Choroid plexus epithelial cell (primary cell): ENCODE measurements at regions not wholly inside any gene's neighbourhood (a gene's known extent, or its start where the extent isn't known, plus 50 kb on each side); places are given as distances from the start of the nearest gene placed in this dataset.

Source experiments
- DNase-seq: peaks from one replicate; pipeline ENCODE4 v3.0.0-alpha.2; 2010; ENCODE audit warnings: low read depth
- H3K4me3 ChIP-seq: 2 replicates; pipeline ENCODE4 v1.5.1; 2011; ENCODE audit warnings: low read depth, mild to moderate bottlenecking, control low read depth, low read length, moderate library complexity
- TF ChIP-seq, protein P1 (sequence below): conservative IDR thresholded peaks from 2 replicates; pipeline ENCODE4 v1.5.1; 2011; ENCODE audit warnings: low read depth, mild to moderate bottlenecking, control low read depth, inconsistent platforms, low read length, moderate library complexity

- no peak overlapping the region for H3K4me3 ChIP-seq
- no peak for DNase-seq
- TF ChIP-seq, protein P1, sequence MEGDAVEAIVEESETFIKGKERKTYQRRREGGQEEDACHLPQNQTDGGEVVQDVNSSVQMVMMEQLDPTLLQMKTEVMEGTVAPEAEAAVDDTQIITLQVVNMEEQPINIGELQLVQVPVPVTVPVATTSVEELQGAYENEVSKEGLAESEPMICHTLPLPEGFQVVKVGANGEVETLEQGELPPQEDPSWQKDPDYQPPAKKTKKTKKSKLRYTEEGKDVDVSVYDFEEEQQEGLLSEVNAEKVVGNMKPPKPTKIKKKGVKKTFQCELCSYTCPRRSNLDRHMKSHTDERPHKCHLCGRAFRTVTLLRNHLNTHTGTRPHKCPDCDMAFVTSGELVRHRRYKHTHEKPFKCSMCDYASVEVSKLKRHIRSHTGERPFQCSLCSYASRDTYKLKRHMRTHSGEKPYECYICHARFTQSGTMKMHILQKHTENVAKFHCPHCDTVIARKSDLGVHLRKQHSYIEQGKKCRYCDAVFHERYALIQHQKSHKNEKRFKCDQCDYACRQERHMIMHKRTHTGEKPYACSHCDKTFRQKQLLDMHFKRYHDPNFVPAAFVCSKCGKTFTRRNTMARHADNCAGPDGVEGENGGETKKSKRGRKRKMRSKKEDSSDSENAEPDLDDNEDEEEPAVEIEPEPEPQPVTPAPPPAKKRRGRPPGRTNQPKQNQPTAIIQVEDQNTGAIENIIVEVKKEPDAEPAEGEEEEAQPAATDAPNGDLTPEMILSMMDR = no peak
These were observed 63.6 kb upstream of the GNG12 start for GRCh38 chr1:67896826-67897225.

DNA sequence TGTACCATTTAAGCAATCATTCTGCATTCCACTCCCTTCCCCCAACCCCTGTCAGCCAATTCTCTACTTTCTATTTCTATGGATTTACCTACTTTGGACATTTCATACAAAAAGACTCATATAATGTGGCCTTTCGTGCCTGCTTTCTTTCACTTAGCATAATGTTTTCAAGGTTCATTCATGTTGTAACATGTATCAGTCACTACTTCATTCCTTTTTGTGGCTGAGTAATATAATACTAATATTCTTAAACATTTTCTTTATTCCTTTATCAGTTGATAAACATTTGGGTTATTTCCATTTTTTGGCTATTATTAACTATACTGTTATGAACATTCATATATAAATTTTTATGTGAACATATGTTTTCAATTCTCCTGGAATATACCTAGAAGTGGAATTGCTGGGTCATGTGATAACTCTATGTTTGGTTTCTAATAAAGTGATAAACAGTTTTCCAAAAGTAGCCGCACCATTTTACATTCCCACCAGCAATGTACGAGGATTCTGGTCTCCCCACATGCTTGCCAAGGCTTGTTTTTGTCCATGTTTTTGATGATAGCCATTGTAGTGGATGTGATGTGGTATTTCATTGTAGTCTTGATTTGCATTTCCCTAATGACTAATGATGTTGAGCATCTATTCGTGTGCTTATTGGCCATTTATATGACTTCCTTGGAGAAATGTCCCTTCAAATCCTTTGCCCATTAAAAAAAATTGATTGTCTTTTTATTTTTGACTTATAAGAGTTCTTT, 61.9 kb upstream of the GNG12 start:
- H3K4me3 ChIP-seq = no peak overlapping the region
- TF ChIP-seq, protein P1 = no peak
- no peak for DNase-seq

GRCh38 chr1:67893126-67893495, 59.8 kb upstream of the GNG12 start:
- H3K4me3 ChIP-seq = no peak overlapping the region
- TF ChIP-seq, protein P1 = no peak
- no peak for DNase-seq

DNA sequence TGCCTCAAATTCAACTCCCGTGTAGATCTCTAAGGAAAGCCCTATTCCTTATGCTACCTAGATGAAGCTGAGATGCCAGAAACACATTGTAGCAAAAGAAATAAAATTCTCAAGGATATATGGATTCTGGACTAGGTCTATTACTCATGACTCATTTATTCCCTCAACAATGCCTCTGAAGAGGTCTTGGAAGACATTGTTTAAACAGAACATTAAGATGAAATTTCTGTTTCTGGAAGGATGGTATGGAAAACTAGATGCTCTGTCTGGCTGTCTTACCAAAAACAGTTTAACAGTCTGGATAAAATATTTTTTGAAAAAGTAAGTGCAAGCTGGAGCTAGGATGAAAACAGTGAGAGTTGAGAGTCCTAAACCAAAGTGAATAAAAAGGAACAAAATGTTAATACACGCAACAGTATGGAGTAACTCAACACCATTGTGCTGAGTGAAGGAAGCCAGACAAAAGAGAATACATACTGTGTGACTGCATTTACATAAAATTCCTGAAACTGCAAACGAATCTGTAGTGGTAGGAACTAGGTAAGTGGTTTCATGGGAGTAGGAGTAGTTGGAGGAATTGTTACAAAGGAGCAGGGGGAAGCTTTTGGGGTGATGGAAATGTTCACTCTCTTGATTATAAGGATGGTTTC, 59.3 kb upstream of the GNG12 start:
- TF ChIP-seq, protein P1 = no peak
- H3K4me3 ChIP-seq = no peak overlapping the region
- DNase-seq = no peak

DNA sequence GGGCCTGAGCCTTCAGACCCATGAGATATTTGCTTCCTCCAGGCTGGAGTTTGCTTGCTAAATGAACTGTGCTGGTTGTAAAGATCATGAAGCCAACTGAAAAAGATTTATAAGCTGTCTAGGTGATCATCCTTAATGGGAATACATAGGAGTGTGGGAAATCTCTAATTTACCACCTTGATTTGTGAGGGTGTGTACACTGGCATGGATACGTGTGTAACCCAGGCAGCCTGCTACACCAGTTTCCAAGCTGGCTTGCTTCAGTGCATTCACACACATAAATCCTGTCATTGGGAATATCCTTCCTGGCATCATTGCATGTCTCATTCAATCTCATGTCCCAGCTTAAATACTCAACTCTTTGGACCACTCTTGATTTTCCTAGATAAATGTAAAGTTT, 57.6 kb upstream of the GNG12 start:
- no peak for DNase-seq
- TF ChIP-seq, protein P1 = no peak
- H3K4me3 ChIP-seq = no peak overlapping the region

GRCh38 chr1:67889953-67890567, 56.8 kb upstream of the GNG12 start:
- TF ChIP-seq, protein P1 = no peak
- H3K4me3 ChIP-seq = no peak overlapping the region
- peak; percentile 91 for DNase-seq
